ENCODE measurements at regions not wholly inside any gene's neighbourhood (a gene's known extent, or its start where the extent isn't known, plus 50 kb on each side); places are given as distances from the start of the nearest gene placed in this dataset.
"Not testable (repeated sequence)": the region's sequence is repeated elsewhere in the genome, so short reads cannot be mapped to it uniquely, and the experiment has no call there.

GRCh38 chr5:18566671-18567070 lies 932.4 kb downstream of the TAF11L14 start:
- H3K9me3 Mint-ChIP-seq, result peaks cover 18% of the 10 kb centered on the region
- intact Hi-C loops (cut with micrococcal nuclease), result no loop called here
- H3K4me1 Mint-ChIP-seq (ENCODE audit: low read depth), result no peaks in the 10 kb centered on the region
- no peak overlapping the region for H3K27ac Mint-ChIP-seq
- no peaks in the 10 kb centered on the region for H3K27me3 Mint-ChIP-seq
- no peak overlapping the region for H3K4me3 Mint-ChIP-seq
- no peaks in the 10 kb centered on the region for H3K36me3 Mint-ChIP-seq (ENCODE audit: low read depth)

- H3K4me3 Mint-ChIP-seq, result no peak overlapping the region
- H3K4me1 Mint-ChIP-seq (ENCODE audit: low read depth), result no peaks in the 10 kb centered on the region
- intact Hi-C loops (cut with micrococcal nuclease), result no loop called here
- no peak overlapping the region for H3K27ac Mint-ChIP-seq
- peaks cover 15% of the 10 kb centered on the region for H3K9me3 Mint-ChIP-seq
- no peaks in the 10 kb centered on the region for H3K27me3 Mint-ChIP-seq
- H3K36me3 Mint-ChIP-seq (ENCODE audit: low read depth), result no peaks in the 10 kb centered on the region
These were observed 942.3 kb downstream of the TAF11L14 start for GRCh38 chr5:18576586-18576985.

- H3K4me3 Mint-ChIP-seq, result no peak overlapping the region
- H3K27me3 Mint-ChIP-seq, result no peaks in the 10 kb centered on the region
- H3K27ac Mint-ChIP-seq, result no peak overlapping the region
- no peaks in the 10 kb centered on the region for H3K4me1 Mint-ChIP-seq (ENCODE audit: low read depth)
- H3K9me3 Mint-ChIP-seq, result peaks cover 19% of the 10 kb centered on the region
- H3K36me3 Mint-ChIP-seq (ENCODE audit: low read depth), result no peaks in the 10 kb centered on the region
- intact Hi-C loops (cut with micrococcal nuclease), result no loop called here
These were observed 966.9 kb downstream of the TAF11L14 start for GRCh38 chr5:18601185-18601584.

GRCh38 chr5:18602402-18602801 lies 968.1 kb downstream of the TAF11L14 start:
- Mint-ChIP-seq H3K4me1 (ENCODE audit: low read depth) (no peaks in the 10 kb centered on the region), H3K4me3 (no peak overlapping the region), H3K27ac (no peak overlapping the region), H3K36me3 (ENCODE audit: low read depth) (no peaks in the 10 kb centered on the region), H3K9me3 (peaks cover 9% of the 10 kb centered on the region), H3K27me3 (no peaks in the 10 kb centered on the region)
- intact Hi-C loops (cut with micrococcal nuclease), result no loop called here

GRCh38 chr5:18605186-18605585 lies 970.9 kb downstream of the TAF11L14 start:
- Mint-ChIP-seq H3K9me3 (peaks cover 9% of the 10 kb centered on the region), H3K27ac (no peak overlapping the region), H3K27me3 (no peaks in the 10 kb centered on the region), H3K36me3 (ENCODE audit: low read depth) (no peaks in the 10 kb centered on the region), H3K4me1 (ENCODE audit: low read depth) (no peaks in the 10 kb centered on the region), H3K4me3 (no peak overlapping the region)
- intact Hi-C loops (cut with micrococcal nuclease), result no loop called here

- intact Hi-C loops (cut with micrococcal nuclease), result no loop called here
These were observed 973.3 kb downstream of the TAF11L14 start for GRCh38 chr5:18607570-18607969.

GRCh38 chr5:18617191-18617590 lies 982.9 kb downstream of the TAF11L14 start:
- H3K36me3 Mint-ChIP-seq (ENCODE audit: low read depth); H3K4me3 Mint-ChIP-seq; intact Hi-C loops (cut with micrococcal nuclease); H3K27me3 Mint-ChIP-seq; H3K4me1 Mint-ChIP-seq (ENCODE audit: low read depth); H3K27ac Mint-ChIP-seq: not testable (repeated sequence)
- peaks cover 37% of the 10 kb centered on the region for H3K9me3 Mint-ChIP-seq

More at GRCh38 chr5:18607570-18607969, 973.3 kb downstream of the TAF11L14 start:
- Mint-ChIP-seq H3K9me3 (peaks cover 9% of the 10 kb centered on the region), H3K4me3 (no peak overlapping the region), H3K4me1 (ENCODE audit: low read depth) (no peaks in the 10 kb centered on the region), H3K27ac (no peak overlapping the region), H3K36me3 (ENCODE audit: low read depth) (no peaks in the 10 kb centered on the region), H3K27me3 (no peaks in the 10 kb centered on the region)

GRCh38 chr5:18630458-18631045 lies 996.3 kb downstream of the TAF11L14 start:
- H3K36me3 Mint-ChIP-seq (ENCODE audit: low read depth), result no peaks in the 10 kb centered on the region
- intact Hi-C loops (cut with micrococcal nuclease), result no loop called here
- H3K4me1 Mint-ChIP-seq (ENCODE audit: low read depth), result no peaks in the 10 kb centered on the region
- H3K9me3 Mint-ChIP-seq, result peaks cover 46% of the 10 kb centered on the region
- no peak overlapping the region for H3K27ac Mint-ChIP-seq
- H3K27me3 Mint-ChIP-seq, result no peaks in the 10 kb centered on the region
- H3K4me3 Mint-ChIP-seq, result no peak overlapping the region

GRCh38 chr5:18652404-18653215 lies 1018.4 kb downstream of the TAF11L14 start:
- Mint-ChIP-seq H3K9me3 (peaks cover 54% of the 10 kb centered on the region), H3K4me3 (no peak overlapping the region), H3K36me3 (ENCODE audit: low read depth) (no peaks in the 10 kb centered on the region), H3K27me3 (no peaks in the 10 kb centered on the region), H3K4me1 (ENCODE audit: low read depth) (no peaks in the 10 kb centered on the region), H3K27ac (no peak overlapping the region)
- intact Hi-C loops (cut with micrococcal nuclease), result no loop called here

- Mint-ChIP-seq H3K36me3 (ENCODE audit: low read depth) (no peaks in the 10 kb centered on the region), H3K27ac (no peak overlapping the region), H3K9me3 (peaks cover 57% of the 10 kb centered on the region), H3K4me3 (no peak overlapping the region), H3K27me3 (no peaks in the 10 kb centered on the region), H3K4me1 (ENCODE audit: low read depth) (no peaks in the 10 kb centered on the region)
- intact Hi-C loops (cut with micrococcal nuclease), result no loop called here
These were observed 1019.0 kb downstream of the TAF11L14 start for GRCh38 chr5:18653216-18653752.

- intact Hi-C loops (cut with micrococcal nuclease), result no loop called here
- peaks cover 15% of the 10 kb centered on the region for H3K9me3 Mint-ChIP-seq
- H3K4me1 Mint-ChIP-seq (ENCODE audit: low read depth), result no peaks in the 10 kb centered on the region
- no peaks in the 10 kb centered on the region for H3K27me3 Mint-ChIP-seq
- H3K36me3 Mint-ChIP-seq (ENCODE audit: low read depth), result no peaks in the 10 kb centered on the region
- no peak overlapping the region for H3K4me3 Mint-ChIP-seq
- H3K27ac Mint-ChIP-seq, result no peak overlapping the region
These were observed 1026.3 kb downstream of the TAF11L14 start for GRCh38 chr5:18660511-18660910.

GRCh38 chr5:18662231-18662630 lies 1028.0 kb downstream of the TAF11L14 start:
- Mint-ChIP-seq H3K27ac (no peak overlapping the region), H3K4me1 (ENCODE audit: low read depth) (no peaks in the 10 kb centered on the region), H3K27me3 (no peaks in the 10 kb centered on the region), H3K4me3 (no peak overlapping the region), H3K36me3 (ENCODE audit: low read depth) (no peaks in the 10 kb centered on the region), H3K9me3 (peaks cover 17% of the 10 kb centered on the region)
- intact Hi-C loops (cut with micrococcal nuclease), result no loop called here

GRCh38 chr5:18674212-18674611 lies 1040.0 kb downstream of the TAF11L14 start:
- H3K4me1 Mint-ChIP-seq (ENCODE audit: low read depth); H3K36me3 Mint-ChIP-seq (ENCODE audit: low read depth); H3K27ac Mint-ChIP-seq; H3K27me3 Mint-ChIP-seq; H3K4me3 Mint-ChIP-seq; intact Hi-C loops (cut with micrococcal nuclease): not testable (repeated sequence)
- H3K9me3 Mint-ChIP-seq, result peaks cover 39% of the 10 kb centered on the region

GRCh38 chr5:18675041-18675440 lies 1040.8 kb downstream of the TAF11L14 start:
- Mint-ChIP-seq H3K4me1 (ENCODE audit: low read depth) (no peaks in the 10 kb centered on the region), H3K27ac (no peak overlapping the region), H3K27me3 (no peaks in the 10 kb centered on the region), H3K36me3 (ENCODE audit: low read depth) (no peaks in the 10 kb centered on the region), H3K9me3 (peaks cover 37% of the 10 kb centered on the region), H3K4me3 (no peak overlapping the region)
- intact Hi-C loops (cut with micrococcal nuclease), result no loop called here
